Ishikawa (cell line): ENCODE measurements at regions not wholly inside any gene's neighbourhood (a gene's known extent, or its start where the extent isn't known, plus 50 kb on each side); places are given as distances from the start of the nearest gene placed in this dataset.

Experiments
- CEBPB ChIP-seq: IDR thresholded peaks from 2 replicates; pipeline ENCODE4 v1.6.1; 2012
- CREB1 ChIP-seq: IDR thresholded peaks from 2 replicates; pipeline ENCODE4 v1.6.1; 2012; ENCODE audit warnings: low read depth
- EGR1 ChIP-seq: IDR thresholded peaks from 2 replicates; pipeline ENCODE4 v1.6.1; 2012
- EP300 ChIP-seq: IDR thresholded peaks from 2 replicates; pipeline ENCODE4 v1.6.1; 2012; ENCODE audit warnings: borderline replicate concordance
- FOXM1 ChIP-seq: IDR thresholded peaks from 2 replicates; pipeline ENCODE4 v1.6.1; 2012; ENCODE audit warnings: low read depth, borderline replicate concordance
- NFIC ChIP-seq: IDR thresholded peaks from 2 replicates; pipeline ENCODE4 v1.6.1; 2012
- RAD21 ChIP-seq: IDR thresholded peaks from 2 replicates; pipeline ENCODE4 v1.6.1; 2012; ENCODE audit warnings: low read depth
- TAF1 ChIP-seq: IDR thresholded peaks from 2 replicates; pipeline ENCODE4 v1.6.1; 2012; ENCODE audit warnings: low read depth, mild to moderate bottlenecking
- TCF12 ChIP-seq: IDR thresholded peaks from 2 replicates; pipeline ENCODE4 v1.6.1; 2012; ENCODE audit warnings: low read depth
- TEAD4 ChIP-seq: IDR thresholded peaks from 2 replicates; pipeline ENCODE4 v1.6.1; 2012
- YY1 ChIP-seq: IDR thresholded peaks from 2 replicates; pipeline ENCODE4 v1.6.1; 2012; ENCODE audit warnings: low read depth
- ZBTB7A ChIP-seq: IDR thresholded peaks from 2 replicates; pipeline ENCODE4 v1.6.1; 2012; ENCODE audit warnings: low read depth
- TF ChIP-seq, protein P1 (sequence below): IDR thresholded peaks from 2 replicates; pipeline ENCODE4 v1.6.1; 2012; ENCODE audit warnings: low read depth, mild to moderate bottlenecking
- TF ChIP-seq, protein P2 (sequence below): IDR thresholded peaks from 2 replicates; pipeline ENCODE4 v1.6.1; 2012
- TF ChIP-seq, protein P3 (sequence below): IDR thresholded peaks from 2 replicates; pipeline ENCODE4 v1.6.1; 2012

DNA sequence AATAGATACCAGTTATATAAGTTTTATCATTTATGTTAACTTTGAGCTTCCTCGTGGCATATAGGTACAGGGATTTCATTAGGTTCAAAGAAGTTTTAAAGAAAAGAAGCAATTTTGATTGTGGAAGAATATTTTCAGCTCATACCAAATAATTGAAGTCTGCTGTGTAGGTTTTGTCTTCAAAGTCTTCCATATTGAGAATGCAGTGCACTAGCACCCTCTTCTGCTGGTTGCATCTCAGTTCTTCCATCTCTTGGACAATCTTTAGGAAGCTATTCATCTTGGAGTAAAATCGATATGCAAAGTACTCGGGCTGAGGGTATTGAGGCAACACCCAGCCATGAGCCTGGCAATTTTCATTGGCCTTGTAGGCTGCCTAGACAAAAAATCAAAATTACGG, 103.9 kb downstream of the DDX11 start:
- TF ChIP-seq RAD21 = peak; percentile 46

DNA sequence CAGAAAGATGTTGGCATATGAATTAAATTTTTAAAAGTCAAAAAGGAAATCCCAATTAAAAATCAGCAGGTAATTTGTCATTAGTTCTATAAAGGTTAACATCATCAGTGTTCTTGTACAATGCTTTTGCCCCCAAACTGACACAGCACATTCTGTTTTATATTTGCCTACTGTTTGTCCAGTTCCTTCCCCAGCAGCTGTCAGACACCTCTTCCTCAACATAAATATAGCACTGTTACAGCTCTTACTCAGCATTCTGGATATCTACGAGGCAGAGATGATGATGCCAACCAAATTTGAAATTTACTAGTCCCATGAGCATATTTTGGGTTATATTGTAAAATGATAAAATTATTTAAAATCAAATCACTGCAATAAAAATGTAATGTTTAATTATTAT, 124.6 kb downstream of the SINHCAF start:
- TF ChIP-seq CEBPB = no peak
- TF ChIP-seq, protein P1, sequence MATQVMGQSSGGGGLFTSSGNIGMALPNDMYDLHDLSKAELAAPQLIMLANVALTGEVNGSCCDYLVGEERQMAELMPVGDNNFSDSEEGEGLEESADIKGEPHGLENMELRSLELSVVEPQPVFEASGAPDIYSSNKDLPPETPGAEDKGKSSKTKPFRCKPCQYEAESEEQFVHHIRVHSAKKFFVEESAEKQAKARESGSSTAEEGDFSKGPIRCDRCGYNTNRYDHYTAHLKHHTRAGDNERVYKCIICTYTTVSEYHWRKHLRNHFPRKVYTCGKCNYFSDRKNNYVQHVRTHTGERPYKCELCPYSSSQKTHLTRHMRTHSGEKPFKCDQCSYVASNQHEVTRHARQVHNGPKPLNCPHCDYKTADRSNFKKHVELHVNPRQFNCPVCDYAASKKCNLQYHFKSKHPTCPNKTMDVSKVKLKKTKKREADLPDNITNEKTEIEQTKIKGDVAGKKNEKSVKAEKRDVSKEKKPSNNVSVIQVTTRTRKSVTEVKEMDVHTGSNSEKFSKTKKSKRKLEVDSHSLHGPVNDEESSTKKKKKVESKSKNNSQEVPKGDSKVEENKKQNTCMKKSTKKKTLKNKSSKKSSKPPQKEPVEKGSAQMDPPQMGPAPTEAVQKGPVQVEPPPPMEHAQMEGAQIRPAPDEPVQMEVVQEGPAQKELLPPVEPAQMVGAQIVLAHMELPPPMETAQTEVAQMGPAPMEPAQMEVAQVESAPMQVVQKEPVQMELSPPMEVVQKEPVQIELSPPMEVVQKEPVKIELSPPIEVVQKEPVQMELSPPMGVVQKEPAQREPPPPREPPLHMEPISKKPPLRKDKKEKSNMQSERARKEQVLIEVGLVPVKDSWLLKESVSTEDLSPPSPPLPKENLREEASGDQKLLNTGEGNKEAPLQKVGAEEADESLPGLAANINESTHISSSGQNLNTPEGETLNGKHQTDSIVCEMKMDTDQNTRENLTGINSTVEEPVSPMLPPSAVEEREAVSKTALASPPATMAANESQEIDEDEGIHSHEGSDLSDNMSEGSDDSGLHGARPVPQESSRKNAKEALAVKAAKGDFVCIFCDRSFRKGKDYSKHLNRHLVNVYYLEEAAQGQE = no peak
- TF ChIP-seq CREB1 = no peak
- no peak for TF ChIP-seq RAD21
- no peak for TF ChIP-seq EP300
- TF ChIP-seq ZBTB7A = no peak
- no peak for TF ChIP-seq NFIC
- no peak for TF ChIP-seq TCF12
- TF ChIP-seq YY1 = no peak
- TF ChIP-seq, protein P2, sequence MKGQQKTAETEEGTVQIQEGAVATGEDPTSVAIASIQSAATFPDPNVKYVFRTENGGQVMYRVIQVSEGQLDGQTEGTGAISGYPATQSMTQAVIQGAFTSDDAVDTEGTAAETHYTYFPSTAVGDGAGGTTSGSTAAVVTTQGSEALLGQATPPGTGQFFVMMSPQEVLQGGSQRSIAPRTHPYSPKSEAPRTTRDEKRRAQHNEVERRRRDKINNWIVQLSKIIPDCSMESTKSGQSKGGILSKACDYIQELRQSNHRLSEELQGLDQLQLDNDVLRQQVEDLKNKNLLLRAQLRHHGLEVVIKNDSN = no peak
- TF ChIP-seq, protein P3, sequence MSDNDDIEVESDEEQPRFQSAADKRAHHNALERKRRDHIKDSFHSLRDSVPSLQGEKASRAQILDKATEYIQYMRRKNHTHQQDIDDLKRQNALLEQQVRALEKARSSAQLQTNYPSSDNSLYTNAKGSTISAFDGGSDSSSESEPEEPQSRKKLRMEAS = no peak
- no peak for TF ChIP-seq TAF1
- TF ChIP-seq TEAD4 = no peak
- no peak for TF ChIP-seq EGR1
- TF ChIP-seq FOXM1 = no peak

DNA sequence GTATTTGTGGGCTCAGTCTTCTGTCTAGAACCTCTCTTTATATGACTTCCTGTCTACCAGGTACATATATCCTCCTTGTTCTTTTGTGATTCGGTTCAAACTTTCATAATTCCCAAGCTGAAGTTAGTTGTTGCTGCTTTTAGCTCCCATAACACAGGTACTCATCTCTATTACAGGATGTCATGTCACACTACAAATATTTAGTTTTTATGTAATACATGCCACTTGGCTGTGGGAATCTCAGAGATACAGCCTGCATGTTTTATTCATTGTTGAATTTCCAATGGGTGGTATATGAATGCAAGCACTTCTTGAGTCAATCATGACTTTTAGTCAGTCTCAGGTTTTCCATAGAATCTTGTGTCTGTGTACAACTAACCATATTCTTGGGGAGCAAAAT, 122.7 kb downstream of the SINHCAF start:
- no peak for TF ChIP-seq NFIC

DNA sequence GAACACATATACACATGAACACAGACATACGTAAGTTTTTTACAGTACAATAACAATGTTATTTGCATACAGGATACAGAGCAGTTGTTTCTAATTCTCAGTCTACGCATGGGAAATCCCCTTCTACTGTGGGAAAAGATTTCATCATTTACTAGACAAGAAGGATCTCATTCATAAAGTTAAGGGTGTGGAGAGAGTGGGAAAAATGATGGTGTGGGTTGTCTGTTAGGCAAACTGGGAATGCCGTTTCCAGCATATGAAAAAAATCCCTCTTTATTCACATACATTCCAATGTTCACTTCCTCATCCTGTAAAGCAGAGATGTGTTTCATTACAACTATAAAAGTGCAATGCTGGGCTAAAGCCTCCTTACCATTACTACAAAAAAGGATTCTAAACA, 120.9 kb downstream of the SINHCAF start:
- no peak for TF ChIP-seq ZBTB7A
- no peak for TF ChIP-seq NFIC
- TF ChIP-seq, protein P1 = no peak
- no peak for TF ChIP-seq FOXM1
- no peak for TF ChIP-seq EGR1
- TF ChIP-seq, protein P2 = no peak
- no peak for TF ChIP-seq EP300
- no peak for TF ChIP-seq TAF1
- no peak for TF ChIP-seq YY1
- TF ChIP-seq TEAD4 = no peak
- no peak for TF ChIP-seq CREB1
- TF ChIP-seq CEBPB = no peak
- TF ChIP-seq RAD21 = no peak

DNA sequence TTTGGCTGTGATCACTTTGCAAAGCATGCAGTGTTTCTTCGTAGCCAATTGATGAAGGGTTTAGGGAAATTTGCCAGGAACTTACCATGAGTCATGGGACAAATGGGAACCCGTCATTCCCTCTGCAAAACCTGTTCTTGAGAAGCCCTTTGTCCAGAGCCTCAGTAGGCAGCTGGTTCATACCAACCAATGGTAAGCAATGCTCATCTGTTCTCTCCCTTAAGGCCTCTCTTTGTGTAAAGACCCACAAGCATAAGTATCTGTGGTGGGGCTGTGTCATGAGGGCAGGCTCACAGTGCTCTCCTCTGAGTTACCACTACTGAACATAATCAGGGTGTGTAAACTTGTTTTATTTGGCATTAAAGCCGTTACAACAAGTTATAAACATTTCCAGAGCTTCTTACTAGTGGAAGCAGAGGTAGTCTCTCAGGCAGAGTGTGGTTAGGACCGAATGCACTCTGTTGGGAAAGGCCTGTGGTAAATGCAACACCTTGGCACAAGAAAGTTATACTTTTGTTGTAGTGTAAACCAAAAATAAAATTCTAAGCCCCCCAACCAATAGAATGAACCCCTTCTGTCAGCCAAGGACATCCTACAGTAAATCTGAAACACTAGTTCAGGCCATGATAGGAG, 119.8 kb downstream of the SINHCAF start:
- TF ChIP-seq ZBTB7A (no peak), CREB1 (no peak), EGR1 (no peak), FOXM1 (no peak), TCF12 (peak; percentile 50; the same call in 1 of the 2 replicates), TEAD4 (peak; percentile 46; the same call in 1 of the 2 replicates), CEBPB (0 out of 2 replicates have a peak, but pooled peaks have one; percentile 13), NFIC (peak; percentile 80), TAF1 (no peak), RAD21 (no peak), YY1 (no peak), EP300 (no peak)
- TF ChIP-seq, protein P2 = peak; percentile 37; the same call in 1 of the 2 replicates
- TF ChIP-seq, protein P3 = no peak
- TF ChIP-seq, protein P1 = no peak
